Kidney glomerular epithelial cell (primary cell): ENCODE measurements at regions not wholly inside any gene's neighbourhood (a gene's known extent, or its start where the extent isn't known, plus 50 kb on each side); places are given as distances from the start of the nearest gene placed in this dataset.

Source experiments
- DNase-seq: peaks from one replicate; lab custom pipeline; 2025; lab: John Stamatoyannopoulos, UW

DNA sequence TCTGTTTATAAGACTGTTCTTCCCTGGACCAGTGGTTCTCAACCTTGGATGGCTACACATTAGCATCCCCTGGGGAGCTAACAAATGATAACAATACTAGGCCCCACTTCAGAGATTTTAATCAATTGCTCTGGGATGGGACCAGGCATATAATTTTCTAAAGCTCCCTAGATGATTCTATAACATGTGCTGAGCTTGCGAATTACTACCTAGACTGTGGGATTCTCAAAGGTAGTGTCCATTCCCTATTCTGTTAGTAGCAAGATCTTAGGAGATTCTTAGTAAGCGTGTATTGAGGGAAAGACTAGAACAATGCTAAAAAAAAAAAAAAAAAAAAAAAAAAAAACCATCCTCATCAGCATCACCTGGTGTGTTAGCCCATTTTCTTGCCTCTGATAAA lies 412.0 kb upstream of the CDH5 start:
- no peak for DNase-seq

DNA sequence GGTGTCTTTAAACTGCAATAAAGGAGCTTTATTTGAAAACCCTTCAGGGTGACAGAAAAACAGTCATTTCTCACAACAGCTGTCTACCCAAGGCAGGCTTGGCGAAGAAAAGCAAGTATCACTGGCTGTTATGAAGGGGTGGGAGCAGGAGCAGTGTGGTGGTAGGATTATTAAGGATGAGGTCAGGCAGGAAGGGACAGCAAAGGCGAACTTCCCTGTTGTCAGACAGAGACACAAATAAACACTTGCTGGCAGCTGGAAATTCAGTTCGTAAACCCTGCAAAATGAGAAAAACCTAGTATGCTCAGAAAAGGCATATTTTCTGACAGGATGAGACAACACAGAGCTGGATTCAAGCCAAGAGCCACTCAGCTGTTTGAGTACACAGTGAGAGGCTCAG lies 416.3 kb upstream of the CDH5 start:
- no peak for DNase-seq

DNA sequence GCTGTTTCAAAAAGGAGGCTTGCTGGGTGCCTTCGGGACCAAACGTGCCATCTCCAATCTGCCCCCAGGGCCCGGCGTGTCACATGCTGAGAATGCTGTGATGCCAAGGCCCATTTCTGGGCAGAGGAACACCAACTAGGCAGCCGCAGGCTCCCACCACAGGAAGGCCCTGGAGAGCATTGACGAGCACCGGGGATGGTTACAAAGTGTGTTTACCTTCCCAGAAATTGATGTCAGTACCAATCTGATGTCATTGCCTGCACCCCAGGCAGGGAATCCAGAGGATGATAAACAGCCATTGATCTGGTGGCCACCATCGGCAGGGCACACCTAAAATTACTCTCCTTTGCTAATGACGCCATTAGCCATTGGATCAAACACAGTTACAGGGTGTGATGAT lies 418.1 kb upstream of the CDH5 start:
- DNase-seq = no peak

DNA sequence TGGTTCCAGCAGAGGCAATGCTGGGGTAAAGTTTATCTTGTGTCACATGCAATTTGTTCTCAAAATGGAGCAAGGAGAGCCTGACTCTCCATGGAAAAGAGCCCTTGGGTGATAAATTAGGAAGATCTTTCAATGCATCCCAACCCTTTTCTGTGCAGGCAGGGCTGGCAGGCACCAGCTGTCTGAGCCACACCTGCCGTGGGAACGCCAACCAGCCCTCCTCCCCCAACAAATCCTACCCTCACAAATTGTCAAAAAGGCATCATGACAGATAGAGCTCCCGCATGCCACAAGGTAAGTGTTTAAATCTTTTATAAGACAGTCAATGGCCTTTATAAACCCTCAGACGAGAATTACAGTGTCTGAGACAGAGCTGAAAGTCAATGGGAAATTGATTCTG lies 418.5 kb upstream of the CDH5 start:
- DNase-seq = no peak

DNA sequence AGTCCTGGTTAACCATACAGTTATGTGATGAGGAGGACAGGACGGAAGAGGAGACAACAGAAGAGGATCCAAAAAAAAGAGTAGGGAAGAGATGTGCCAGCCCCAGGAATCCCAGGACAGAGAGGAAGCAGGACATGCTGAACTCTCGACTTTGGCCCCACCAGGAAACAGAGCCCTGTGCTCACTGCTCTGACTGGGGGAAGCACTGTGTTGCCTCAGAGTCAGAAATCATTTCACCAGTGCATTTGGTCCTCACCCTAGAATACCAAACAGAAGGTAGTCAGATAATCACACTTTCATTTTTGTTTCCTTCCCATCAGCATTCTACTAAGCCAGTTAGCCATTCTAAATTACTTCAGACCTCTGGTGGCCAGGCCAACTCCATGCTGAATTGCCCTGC lies 421.0 kb upstream of the CDH5 start:
- DNase-seq = no peak

DNA sequence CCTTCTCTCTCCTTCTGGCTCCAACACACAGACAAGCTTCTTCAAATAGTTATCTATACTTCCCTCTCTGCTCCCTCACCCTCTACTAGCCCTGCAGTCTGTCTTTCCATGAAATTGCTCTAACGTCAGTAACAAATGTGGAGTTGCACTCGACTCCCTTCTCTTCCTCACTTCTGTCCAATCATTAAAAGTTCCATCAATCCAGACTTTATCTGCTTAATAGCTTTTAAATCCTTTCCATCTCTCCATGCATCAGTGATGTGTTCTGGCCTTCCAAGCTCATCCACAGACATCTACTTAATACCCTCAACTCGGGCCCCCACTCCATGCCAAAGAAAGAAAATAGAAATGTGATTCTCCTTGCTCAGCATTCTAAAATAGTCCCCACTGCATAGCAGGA lies 422.1 kb upstream of the CDH5 start:
- no peak for DNase-seq

DNA sequence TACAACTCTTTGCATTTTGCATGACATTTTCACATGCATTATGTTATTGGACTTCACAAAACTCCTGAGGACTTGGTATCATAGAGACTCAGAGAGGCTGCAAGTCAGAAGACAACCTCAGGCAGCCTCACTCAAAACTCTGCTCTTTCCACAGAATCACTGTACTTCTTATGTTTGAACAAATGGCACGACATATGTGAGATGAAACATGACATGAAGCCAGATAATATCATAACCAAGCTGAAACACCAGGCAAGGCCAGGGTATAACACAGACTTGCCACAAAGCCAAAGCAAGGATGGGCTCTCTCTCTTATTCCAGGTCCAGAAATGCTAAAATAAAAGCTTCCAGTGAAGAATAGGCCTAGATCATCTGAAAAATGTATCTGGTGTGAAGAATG lies 425.8 kb upstream of the CDH5 start:
- DNase-seq = no peak

DNA sequence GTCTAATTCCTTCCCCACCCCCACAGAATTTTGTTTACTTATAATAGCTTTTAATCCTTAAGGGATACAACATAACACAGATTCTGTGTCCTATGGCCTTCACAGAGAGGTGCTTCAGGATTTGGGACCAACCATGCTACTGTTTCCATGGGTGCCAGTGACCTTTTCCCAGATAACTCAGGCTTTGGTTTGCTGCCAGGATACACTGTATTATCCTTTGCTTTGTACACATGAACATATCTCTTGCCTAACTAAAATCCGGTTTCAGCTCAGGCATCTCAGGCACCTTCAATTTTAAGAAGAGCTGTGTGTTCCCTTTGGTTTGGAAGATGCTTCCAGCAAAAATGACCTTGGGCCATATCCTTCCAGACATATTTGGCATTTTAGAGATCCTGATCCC lies 428.4 kb upstream of the CDH5 start:
- DNase-seq = no peak

DNA sequence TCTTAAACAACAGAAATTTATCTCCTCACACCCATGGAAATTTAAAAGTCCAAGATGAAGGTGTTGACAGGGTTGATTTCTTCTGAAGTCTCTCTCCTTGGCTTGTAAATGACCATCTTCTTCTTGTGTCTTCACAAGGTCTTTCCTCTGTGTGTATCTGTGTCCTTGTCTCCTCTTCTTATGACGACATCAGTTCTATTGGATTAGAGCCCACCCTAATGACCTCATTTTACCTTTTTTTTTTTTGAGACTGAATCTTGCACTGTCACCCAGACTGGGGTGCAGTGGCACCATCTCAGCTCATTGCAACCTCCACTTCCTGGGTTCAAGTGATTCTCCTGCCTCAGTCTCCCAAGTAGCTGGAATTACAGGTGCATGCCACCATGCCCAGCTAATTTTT lies 429.0 kb upstream of the CDH5 start:
- DNase-seq = no peak

DNA sequence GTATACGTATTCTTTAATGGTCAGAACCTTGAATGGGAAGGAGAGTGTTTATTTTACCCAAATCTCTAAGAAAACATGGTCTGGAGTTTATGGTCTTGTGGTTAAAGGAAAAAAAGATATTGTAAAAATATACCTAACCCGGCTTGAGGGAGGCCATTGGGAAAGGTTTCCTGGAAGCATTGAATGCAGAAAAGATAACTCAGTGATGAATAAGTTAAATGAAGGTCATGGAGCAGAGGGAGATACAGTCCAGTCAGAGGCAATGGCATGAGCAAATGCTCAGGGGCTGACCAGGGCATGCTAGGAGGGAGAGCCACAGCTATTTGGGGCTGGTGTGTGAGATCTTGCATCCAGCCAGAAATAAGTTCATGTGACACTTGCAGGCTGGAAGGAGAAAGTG lies 430.4 kb upstream of the CDH5 start:
- no peak for DNase-seq

DNA sequence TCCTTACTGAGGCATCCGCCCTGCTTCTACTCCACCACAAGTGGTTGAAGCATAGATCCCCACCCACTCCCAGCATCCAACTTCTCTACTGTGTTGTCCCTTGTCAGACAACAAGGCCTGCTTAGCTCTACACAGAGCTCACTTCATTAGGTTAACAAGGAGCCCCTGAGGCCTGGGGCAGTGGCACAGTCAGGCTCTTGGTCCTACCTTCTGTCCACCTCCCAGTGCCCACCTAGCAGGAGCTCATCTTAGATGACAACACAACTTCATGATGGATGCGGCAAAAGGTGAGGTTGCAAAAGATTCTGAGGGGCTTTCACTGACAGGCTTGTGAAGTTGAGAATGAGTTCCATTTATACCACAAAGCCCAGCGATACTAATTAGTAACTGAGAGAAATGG lies 432.0 kb upstream of the CDH5 start:
- DNase-seq = no peak

DNA sequence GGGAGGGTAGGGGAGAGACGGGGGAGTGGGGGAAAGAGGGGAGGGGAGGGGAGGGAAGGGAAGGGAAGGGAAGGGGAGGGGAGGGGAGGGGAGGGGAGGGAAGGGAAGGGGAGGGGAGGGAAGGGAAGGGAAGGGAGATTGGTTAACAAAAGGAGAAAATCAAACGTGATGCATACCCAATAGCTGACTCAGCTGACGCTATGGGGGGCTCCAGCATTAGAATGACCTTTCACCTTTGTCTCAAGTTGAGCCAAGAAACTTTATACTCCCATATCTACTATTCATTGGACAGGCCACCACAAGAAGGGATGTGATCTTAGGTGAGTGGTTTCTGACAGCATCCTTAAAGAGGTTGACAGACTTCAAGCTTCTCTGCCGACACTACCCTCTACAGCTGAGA lies 432.8 kb upstream of the CDH5 start:
- no peak for DNase-seq

DNA sequence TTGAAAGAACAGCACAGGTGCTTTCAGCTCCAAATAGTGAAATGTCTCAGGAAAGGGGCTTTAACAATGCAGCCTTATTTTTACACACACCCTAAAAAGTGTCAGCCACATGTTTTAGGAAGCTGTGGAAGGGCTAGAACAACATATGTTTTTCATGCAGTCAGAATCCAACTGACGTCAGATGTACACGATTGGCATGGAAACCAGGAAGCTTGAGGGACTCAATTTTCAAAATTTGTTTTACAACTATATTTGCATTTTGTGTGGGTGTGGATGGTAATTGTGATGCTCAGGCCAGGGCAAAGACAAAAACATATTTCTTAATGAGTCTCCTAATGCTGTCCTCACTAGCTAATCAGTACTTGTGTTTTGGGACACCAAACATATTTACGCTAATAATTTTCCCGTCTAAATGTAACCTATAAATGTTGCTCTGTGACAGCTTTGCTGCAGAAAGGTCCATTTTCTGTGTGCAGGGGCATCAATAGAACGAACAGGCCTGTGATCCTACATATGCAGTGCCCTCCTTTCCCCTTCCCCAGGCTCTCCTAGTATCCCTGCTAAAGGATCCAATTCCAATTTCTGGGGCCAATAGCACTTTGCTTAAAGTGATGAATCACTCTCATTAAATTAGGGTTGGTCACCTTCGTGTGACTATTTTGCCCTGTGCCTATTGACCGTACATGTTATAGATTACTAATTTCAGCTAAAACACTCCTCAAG lies 434.0 kb upstream of the CDH5 start:
- DNase-seq = no peak

DNA sequence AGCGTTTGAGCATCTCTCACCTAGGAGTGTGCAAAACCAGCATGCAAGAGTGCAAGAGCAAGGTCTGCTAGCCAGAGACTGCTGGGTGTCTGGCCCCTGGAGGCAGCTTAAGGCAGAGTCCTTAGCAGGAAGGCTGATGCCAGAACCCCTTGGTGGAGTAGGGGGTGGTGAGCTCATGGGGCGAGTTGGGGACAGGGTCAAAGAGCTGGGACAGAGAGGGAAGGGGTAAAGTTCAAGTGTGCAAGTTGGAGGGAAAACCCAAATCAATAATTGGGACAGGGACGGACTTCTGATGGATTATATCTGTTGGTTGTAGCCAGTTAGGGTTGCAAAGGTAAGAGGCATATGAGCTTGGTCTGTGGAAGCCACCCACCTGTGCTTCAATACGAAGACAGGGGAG lies 443.6 kb upstream of the CDH5 start:
- no peak for DNase-seq

DNA sequence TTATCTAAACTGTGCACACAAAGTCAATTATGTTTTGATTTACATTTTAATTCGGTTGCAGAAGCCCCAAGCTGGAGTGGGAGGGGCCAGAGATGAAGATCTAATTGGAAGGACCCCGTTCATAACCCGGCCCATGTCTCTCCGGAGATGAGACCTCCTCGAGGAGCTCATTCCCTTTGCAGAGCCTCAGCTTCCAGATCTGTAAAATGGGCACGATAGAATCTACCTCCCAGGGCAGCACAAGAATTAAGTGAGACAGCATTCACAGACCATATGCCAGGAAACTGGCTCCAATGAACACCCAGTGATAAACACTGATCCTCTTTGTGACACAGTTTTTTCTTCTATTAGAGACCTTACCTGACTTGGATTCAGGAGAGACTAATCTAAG lies 446.5 kb upstream of the CDH5 start:
- no peak for DNase-seq

DNA sequence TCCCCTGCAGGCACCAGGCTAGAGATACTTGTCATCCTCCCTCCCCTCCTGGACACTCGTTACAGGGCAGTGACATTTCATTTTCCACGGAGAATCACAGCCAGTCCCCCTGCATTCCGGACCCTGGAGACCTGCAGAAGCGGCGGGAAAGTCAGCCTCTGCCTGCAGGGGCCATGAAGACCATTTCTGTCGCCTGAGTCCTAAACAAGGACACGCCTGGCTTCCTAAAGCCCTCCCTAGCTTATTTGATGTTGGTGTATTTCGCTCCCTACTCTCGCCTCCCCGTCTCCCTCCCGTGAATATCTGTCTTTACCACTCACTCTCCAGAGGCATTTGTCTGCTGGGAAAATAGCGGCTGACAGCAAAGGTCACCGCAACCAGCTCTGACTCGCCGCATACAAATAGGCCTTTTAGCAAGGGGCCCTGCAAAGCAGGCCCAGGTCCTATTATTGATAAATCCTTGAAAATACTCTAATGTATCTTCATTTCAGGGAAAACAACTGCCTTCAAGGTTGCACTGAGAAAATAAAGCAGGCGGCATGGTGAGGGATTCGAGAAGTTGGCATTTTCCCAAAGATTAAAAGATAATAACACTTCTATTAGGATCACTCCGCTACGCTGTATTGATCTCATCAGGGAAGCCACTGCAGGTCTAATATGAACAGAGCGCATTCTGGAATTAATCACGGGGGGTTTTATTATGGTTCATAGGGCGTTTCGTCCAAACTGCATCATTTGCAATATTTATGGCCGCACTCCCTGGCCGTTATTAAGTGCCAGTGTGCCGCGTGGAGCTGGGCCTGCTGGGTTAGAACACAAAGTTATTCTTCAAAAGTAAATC lies 447.1 kb upstream of the CDH5 start:
- DNase-seq = no peak

DNA sequence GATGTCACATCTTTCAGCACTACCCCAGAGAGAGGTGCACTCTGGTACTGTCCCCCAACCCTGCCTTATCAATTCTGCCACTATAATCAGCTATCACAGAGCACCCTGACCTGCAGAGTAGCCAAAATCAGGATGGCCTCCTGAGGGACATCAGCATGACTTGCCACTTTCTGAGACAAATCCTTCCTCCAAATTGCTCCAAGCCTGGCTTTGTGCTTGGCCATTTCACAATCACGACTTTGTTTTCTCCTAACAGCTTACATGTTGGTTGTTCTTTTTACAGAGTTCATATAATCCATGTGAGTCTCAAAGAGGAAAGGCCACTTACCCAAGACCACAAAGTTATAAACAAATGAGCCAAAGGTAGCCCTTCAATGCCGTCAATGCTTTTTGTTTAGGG lies 449.0 kb upstream of the CDH5 start:
- DNase-seq = no peak

DNA sequence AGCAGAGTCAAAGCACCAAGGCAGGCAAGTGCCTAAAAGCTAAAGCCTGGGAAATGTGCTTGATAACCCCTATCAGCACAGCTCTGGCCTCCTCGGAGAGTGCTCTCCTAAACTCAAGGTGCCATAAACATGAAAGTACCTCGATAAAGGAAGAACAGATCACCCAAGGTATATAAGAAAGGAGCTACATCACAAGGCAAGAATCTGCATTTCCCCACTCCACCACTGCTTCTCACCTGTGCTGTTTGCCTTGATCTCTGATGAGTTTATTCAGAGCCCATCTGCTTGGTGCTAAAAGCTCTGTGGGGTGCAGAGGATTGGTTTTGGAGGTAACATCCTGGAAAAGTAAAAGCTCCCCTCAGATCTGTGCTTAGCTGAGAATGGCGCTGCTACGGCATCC lies 449.5 kb upstream of the CDH5 start:
- no peak for DNase-seq

DNA sequence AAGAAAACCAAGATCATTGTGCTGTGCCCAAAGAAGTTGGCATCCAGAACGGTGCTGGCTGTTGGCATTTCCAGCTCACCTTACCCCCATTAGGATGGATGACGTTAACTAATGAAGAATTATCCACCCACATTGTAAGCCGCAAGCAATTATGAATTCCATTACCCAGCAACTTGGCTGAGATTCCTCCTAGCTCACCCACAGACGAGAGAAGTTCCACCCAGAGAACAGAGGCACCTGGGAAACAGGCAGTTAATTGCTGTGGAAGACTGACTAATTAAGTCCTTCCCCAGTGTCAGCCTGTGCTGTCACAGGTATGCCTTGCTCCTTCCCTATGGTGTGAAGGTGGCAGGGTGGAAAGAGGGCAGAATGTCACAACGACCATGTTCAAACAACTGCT lies 456.2 kb upstream of the CDH5 start:
- no peak for DNase-seq

DNA sequence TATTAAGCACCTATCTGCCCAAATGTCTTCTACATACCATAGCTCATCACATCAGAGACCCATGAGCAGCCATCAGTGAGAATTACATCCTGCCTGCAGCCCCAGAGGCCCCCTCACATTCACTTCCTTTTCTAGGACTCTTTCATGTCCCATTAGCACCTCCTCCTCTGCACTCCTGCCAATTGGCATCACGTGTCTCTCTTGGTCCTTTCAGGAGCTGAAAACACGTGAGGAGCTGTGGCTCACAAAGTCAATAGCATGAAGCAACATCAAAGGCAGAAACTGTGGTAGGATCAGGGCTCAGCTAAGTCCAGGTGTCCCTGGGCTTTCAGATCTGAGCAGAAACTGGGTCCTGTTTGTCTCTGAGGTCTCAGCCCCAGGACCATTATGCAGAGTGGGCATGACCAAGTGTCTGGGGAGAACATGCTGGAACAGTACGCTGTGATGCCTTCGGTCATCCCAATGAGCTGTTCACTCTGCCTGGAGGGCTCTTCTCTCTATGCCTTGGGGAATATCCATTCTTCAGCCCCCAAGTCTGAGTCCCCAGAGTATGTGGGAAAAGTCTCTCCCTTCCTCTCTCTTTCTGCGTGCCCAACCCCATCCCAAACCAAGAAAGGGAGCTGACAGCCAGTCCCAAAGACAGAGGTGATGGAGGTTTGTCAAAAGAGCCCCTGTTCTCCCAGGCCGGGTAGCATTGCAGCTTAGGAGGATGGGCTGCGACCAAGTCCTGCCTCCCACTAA lies 457.0 kb upstream of the CDH5 start:
- DNase-seq = no peak

DNA sequence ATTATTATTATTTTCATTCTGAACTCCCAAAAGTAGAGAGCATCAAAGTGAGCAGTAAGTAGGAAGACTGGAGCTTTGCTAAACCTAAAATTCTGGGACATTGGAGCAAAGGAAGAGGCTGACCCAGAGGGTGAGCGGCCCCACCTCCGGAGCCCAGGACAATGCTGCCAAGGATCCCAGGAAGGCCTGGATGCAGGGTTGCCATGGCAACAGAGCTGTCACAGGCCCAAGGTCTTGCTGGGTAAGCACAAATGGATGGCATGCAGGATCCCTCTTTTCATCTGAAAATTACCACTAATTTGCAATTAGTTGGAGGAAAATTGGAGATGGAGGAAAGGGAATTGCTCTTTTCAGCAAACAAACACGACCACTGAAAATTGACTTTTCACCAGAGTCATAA lies 457.9 kb upstream of the CDH5 start:
- DNase-seq = no peak

DNA sequence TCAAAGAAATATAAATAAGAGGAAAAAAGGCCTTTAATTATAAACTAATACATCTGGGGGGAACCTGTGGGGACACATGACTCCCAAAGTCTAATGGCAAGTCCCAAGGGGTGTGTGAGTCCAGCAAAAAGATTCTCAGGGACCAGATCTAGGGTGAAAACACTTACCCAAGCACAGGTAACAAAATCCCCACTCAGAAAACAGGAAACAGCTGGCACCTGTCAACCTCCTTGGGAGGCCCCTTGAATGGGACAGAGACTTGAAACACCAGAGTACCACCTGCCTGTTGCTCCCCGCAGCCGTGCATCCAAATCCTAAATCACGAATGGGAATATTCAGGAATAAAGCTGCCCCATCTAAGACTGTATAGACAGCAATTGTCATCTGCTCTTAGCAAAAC lies 461.2 kb upstream of the CDH5 start:
- DNase-seq = no peak

DNA sequence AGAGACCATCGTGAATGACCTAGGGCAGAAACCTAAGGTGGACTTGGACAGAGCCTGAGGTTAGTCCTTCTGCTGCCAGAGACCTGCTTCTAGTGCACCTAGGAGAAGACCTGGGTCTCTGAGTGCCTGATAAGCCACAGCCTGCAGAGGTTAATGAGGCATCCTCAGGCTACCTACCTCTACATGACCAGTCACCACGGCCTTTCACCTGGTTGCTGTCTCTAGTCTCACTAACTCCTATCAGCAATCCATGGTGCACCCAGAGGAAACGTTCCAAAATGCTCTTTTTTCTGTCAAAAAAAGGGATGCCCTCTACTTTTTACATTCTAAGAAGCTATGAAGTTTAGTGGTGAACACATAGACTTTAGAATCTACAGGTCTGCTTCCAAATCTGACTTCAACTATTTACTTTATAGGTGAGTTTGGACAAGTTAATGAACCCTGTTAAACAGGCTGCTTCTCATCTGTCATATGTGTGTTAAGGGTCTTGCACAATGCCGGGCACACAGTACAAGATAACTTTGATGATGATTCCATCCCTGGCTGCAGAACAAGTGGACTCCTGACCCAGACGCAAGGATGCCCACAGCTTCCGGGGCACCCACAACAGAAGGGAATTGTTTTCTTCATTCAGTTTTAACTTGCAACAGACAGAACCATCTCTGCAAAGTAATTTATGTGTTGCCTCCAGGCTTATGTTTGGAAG lies 469.9 kb upstream of the CDH5 start:
- DNase-seq = no peak
